Posterior cingulate gyrus (tissue), 11 donors: ENCODE measurements at regions not wholly inside any gene's neighbourhood (a gene's known extent, or its start where the extent isn't known, plus 50 kb on each side); places are given as distances from the start of the nearest gene placed in this dataset.
"Not testable (repeated sequence)": the region's sequence is repeated elsewhere in the genome, so short reads cannot be mapped to it uniquely, and the experiment has no call there.

Experiments
- DNase-seq, 10 donors: peaks; one replicate each; pipeline versions ENCODE4 v3.0.0 to v3.0.0-alpha.2; 2020 to 2021; ENCODE audit warnings: mixed read lengths in 3 of 10
- intact Hi-C: fragments of 100-400 bp; cut with DNase I; formaldehyde crosslinking; loops from one replicate; pipeline ENCODE4 v1.15.1; 2023

- DNase-seq, intact Hi-C loops: not testable (repeated sequence)
Measured at GRCh38 chr6:68085599-68085998, 549.5 kb upstream of the ADGRB3 start.

DNA sequence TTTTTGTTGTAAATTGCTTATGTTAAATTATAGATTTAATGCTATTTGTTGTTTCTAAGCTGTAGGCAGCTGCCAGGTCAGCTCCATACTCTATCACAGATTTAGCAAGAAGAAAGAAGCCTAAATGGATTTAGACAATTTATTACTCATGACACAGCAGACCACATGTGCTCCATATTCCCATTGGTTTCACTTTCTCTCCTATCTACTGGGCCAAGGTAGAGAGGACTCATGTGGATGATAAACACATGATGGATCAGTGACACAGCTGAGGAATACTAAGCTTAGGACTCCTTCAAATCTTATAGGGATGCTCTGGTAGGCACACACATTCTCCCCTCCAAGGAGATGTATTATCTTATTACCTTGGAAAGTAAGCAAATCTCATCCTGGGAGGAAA, 553.0 kb upstream of the ADGRB3 start:
- intact Hi-C loops = no loop called here
- DNase-seq = no peak

- no peak for DNase-seq
- intact Hi-C loops = no loop called here
Measured at GRCh38 chr6:68080074-68080473, 555.0 kb upstream of the ADGRB3 start.

DNA sequence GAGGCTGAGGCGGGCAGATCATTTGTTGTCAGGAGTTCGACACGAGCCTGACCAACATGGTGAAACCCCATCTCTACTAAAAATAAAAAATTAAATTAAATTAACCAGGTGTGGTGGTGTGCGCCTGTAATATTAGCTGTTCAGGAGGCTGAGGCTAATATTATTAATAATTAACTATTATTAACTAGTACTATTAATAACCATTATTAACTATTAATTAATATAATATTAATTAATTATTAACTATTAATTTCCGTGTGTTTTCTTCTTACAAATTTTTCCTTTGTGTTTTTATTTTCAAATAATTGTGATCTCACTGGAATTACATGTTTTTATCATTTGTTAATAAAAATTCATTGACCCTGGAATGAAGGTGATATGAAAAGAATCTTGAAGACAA, 557.4 kb upstream of the ADGRB3 start:
- no peak for DNase-seq
- intact Hi-C loops = no loop called here

- no peak for DNase-seq
- intact Hi-C loops = no loop called here
Measured at GRCh38 chr6:68071740-68072139, 563.3 kb upstream of the ADGRB3 start.

GRCh38 chr6:68069921-68070710, 565.0 kb upstream of the ADGRB3 start:
- intact Hi-C loops = no loop called here
- no peak for DNase-seq

GRCh38 chr6:68059899-68060298, 575.2 kb upstream of the ADGRB3 start:
- intact Hi-C loops = no loop called here
- no peak for DNase-seq

DNA sequence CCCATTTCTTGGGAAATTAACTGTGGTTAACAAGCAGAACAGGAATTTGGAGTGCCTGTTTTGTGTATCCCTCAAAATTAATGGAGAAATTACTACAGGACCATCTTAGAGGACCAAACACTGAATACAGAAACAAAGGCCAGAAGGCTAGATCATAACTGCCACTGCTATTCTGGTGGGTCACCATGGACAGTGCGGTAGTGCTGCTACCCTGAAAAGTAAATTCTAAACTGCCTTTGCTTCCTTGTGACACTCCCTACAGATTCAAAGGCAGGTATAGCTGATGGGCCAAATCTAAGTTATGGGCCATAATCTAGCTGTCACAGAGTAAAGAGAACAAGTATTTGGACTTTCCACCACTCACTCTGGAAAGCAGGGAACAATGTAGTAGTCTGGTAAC, 575.8 kb upstream of the ADGRB3 start:
- intact Hi-C loops = no loop called here
- no peak for DNase-seq

DNA sequence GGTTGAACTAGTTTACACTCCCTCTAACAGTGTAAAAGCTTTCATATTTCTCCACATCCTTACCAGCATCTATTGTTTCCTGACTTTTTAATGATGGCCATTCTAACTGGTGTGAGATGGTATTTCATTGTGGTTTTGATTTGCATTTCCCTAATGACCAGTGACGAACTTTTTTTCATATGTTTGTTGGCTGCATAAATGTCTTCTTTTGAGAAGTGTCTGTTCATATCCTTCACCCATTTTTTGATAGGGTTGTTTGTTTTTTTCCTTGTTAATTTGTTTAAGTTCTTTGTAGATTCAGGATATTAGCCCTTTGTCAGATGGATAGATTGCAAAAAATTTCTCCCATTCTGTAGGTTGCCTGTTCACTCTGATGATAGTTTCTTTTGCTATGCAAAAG, 578.5 kb upstream of the ADGRB3 start:
- intact Hi-C loops, DNase-seq: not testable (repeated sequence)

- intact Hi-C loops = no loop called here
- DNase-seq = no peak
Measured at GRCh38 chr6:68054756-68055155, 580.3 kb upstream of the ADGRB3 start.

- intact Hi-C loops = no loop called here
- no peak for DNase-seq
Measured at GRCh38 chr6:68053805-68054373, 581.2 kb upstream of the ADGRB3 start.

DNA sequence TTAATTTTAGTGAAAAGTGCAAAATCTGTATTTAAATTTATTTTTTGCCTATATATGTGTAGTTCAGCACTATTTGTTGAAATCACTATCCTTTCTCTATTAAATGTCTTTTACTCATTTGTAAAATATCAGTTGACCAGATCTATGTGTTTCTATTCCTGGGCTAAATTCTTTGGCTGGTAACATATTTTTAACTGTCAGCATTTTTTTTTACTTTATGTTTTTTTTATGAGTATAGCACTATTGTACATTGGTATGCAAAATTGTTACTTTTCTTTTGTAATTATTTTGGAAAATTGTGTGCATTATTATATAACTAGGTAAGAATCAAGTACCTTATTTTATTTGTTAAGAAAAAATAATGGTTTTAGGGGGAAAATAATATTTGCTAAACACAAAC, 582.8 kb upstream of the ADGRB3 start:
- no peak for DNase-seq
- intact Hi-C loops = no loop called here

GRCh38 chr6:68049562-68049961, 585.5 kb upstream of the ADGRB3 start:
- no peak for DNase-seq
- intact Hi-C loops = no loop called here

- no peak for DNase-seq
- intact Hi-C loops = no loop called here
Measured at GRCh38 chr6:68046756-68047155, 588.3 kb upstream of the ADGRB3 start.

- intact Hi-C loops = no loop called here
Measured at GRCh38 chr6:68046302-68046701, 588.8 kb upstream of the ADGRB3 start.

DNA sequence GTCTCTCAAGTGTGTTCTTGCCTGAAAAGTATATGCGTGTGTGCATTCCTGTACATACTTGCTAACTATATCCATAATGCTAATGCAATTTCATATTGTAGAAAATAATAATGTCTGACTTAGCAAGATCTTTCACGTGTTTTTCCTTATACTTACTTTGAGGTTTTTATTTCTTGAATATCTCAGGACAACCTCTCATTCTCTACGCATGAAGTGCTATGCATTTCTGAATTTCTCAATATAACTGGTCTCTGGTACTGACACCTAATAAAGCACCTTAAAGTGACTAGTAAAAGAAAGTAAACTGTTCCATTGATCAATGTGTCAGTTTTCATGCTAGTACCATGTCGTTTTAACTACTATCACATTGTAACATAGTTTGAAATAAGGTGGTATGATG, 589.9 kb upstream of the ADGRB3 start:
- DNase-seq = no peak
- intact Hi-C loops = no loop called here

More at GRCh38 chr6:68046302-68046701, 588.8 kb upstream of the ADGRB3 start:
- DNase-seq = no peak

GRCh38 chr6:68044264-68044663, 590.8 kb upstream of the ADGRB3 start:
- intact Hi-C loops = no loop called here
- no peak for DNase-seq

GRCh38 chr6:68043122-68043398, 592.0 kb upstream of the ADGRB3 start:
- intact Hi-C loops = no loop called here
- DNase-seq = no peak

- intact Hi-C loops = no loop called here
- no peak for DNase-seq
Measured at GRCh38 chr6:68042339-68043121, 592.6 kb upstream of the ADGRB3 start.

DNA sequence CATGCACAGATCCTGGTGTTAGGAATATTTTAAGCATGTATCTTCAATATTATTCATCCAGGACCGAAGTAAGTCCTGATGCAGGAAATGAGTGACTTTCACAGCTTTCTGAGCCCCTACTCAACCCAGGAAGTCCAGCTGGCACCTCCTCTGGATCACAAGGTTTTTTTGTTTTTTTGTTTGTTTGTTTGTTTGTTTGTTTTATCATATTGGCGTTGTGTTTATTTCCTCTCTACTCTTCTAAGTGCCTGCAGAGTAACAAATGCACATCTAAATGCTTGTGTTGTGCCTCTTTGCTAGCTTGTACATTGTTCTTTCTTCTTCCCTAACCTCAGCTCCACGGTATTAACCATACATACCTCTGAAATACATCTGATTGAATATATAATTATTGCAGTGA, 594.3 kb upstream of the ADGRB3 start:
- DNase-seq = no peak
- intact Hi-C loops = no loop called here

- intact Hi-C loops = no loop called here
- DNase-seq = no peak
Measured at GRCh38 chr6:68040312-68040778, 594.7 kb upstream of the ADGRB3 start.
